ENCODE measurements at regions not wholly inside any gene's neighbourhood (a gene's known extent, or its start where the extent isn't known, plus 50 kb on each side); places are given as distances from the start of the nearest gene placed in this dataset.

- DNase-seq (ENCODE audit: low spot score): no peak
These were observed 490.2 kb downstream of the TLL1 start for GRCh38 chr4:166363198-166363597.

- DNase-seq (ENCODE audit: low spot score): no peak
These were observed 493.0 kb downstream of the TLL1 start for GRCh38 chr4:166366012-166366411.

- no peak for DNase-seq (ENCODE audit: low spot score)
These were observed 504.5 kb downstream of the TLL1 start for GRCh38 chr4:166377578-166377977.

GRCh38 chr4:166386491-166387360 lies 513.7 kb downstream of the TLL1 start:
- no peak for DNase-seq (ENCODE audit: low spot score)

GRCh38 chr4:166391501-166391900 lies 518.5 kb downstream of the TLL1 start:
- DNase-seq (ENCODE audit: low spot score): no peak

GRCh38 chr4:166399021-166399420 lies 526.0 kb downstream of the TLL1 start:
- no peak for DNase-seq (ENCODE audit: low spot score)

GRCh38 chr4:166400270-166400894 lies 527.3 kb downstream of the TLL1 start:
- no peak for DNase-seq (ENCODE audit: low spot score)

GRCh38 chr4:166413356-166413755 lies 540.3 kb downstream of the TLL1 start:
- no peak for DNase-seq (ENCODE audit: low spot score)

GRCh38 chr4:166414431-166414830 lies 541.4 kb downstream of the TLL1 start:
- DNase-seq (ENCODE audit: low spot score): no peak

GRCh38 chr4:166415749-166416148 lies 542.7 kb downstream of the TLL1 start:
- no peak for DNase-seq (ENCODE audit: low spot score)

- no peak for DNase-seq (ENCODE audit: low spot score)
These were observed 548.6 kb downstream of the TLL1 start for GRCh38 chr4:166421556-166422156.

- DNase-seq (ENCODE audit: low spot score): no peak
These were observed 549.4 kb downstream of the TLL1 start for GRCh38 chr4:166422475-166422874.

- DNase-seq (ENCODE audit: low spot score): no peak
These were observed 553.3 kb downstream of the TLL1 start for GRCh38 chr4:166426300-166426863.

GRCh38 chr4:166432125-166432524 lies 559.1 kb downstream of the TLL1 start:
- no peak for DNase-seq (ENCODE audit: low spot score)

GRCh38 chr4:166432842-166433241 lies 559.8 kb downstream of the TLL1 start:
- DNase-seq (ENCODE audit: low spot score): no peak

GRCh38 chr4:166435449-166435848 lies 562.4 kb downstream of the TLL1 start:
- DNase-seq (ENCODE audit: low spot score): no peak

GRCh38 chr4:166458756-166459155 lies 585.7 kb downstream of the TLL1 start:
- DNase-seq (ENCODE audit: low spot score): no peak

- DNase-seq (ENCODE audit: low spot score): no peak
These were observed 586.6 kb downstream of the TLL1 start for GRCh38 chr4:166459621-166460020.

GRCh38 chr4:166460769-166461550 lies 587.9 kb downstream of the TLL1 start:
- DNase-seq (ENCODE audit: low spot score): no peak

GRCh38 chr4:166481055-166481454 lies 608.0 kb downstream of the TLL1 start:
- DNase-seq (ENCODE audit: low spot score): no peak

GRCh38 chr4:166481739-166482138 lies 608.7 kb downstream of the TLL1 start:
- no peak for DNase-seq (ENCODE audit: low spot score)

GRCh38 chr4:166482758-166483157 lies 609.7 kb downstream of the TLL1 start:
- no peak for DNase-seq (ENCODE audit: low spot score)
